Urinary bladder (tissue), 3 donors: ENCODE measurements at regions not wholly inside any gene's neighbourhood (a gene's known extent, or its start where the extent isn't known, plus 50 kb on each side); places are given as distances from the start of the nearest gene placed in this dataset.
"Not testable (repeated sequence)": the region's sequence is repeated elsewhere in the genome, so short reads cannot be mapped to it uniquely, and the experiment has no call there.

ENCODE experiments used
- DNase-seq: peaks from one replicate; pipeline ENCODE4 v3.0.0-alpha.2; 2015; ENCODE audit errors: extremely low spot score
- H3K27ac ChIP-seq: one replicate; pipeline ENCODE4 v1.5.1; 2013; ENCODE audit warnings: low read depth, mild to moderate bottlenecking, moderate library complexity
- H3K36me3 ChIP-seq: one replicate; pipeline ENCODE4 v1.6.1; 2013; ENCODE audit warnings: mild to moderate bottlenecking, moderate library complexity; ENCODE audit not compliant: insufficient read depth
- H3K4me1 ChIP-seq: one replicate; pipeline ENCODE4 v1.6.1; 2013; ENCODE audit warnings: mild to moderate bottlenecking, moderate library complexity; ENCODE audit not compliant: insufficient read depth
- H3K4me3 ChIP-seq: one replicate; pipeline ENCODE4 v1.5.1; 2013; ENCODE audit warnings: low read depth, low read length
- WGBS: extraction: QIAGEN DNeasy Blood & Tissue Kit; methylation state at CpG from one replicate; pipeline ENCODE4 v1.1.7; 2013; 5-methylcytosine and 5-hydroxymethylcytosine counted together
- donor health status: healthy with polysubstance abuse.
- donor health status: healthy.

- H3K4me1 ChIP-seq, result no peaks in the 10 kb centered on the region
- 60% methylated on average over 5 of the region's 5 CpGs for WGBS
- DNase-seq, result no peak
- no peak overlapping the region for H3K27ac ChIP-seq
- no peak overlapping the region for H3K4me3 ChIP-seq
- no peaks in the 10 kb centered on the region for H3K36me3 ChIP-seq
Observed at GRCh38 chr7:145168427-145168826, 332.6 kb upstream of the TPK1 start.

GRCh38 chr7:145156834-145157233 lies 321.0 kb upstream of the TPK1 start:
- H3K4me3 ChIP-seq, result no peak overlapping the region
- no peak for DNase-seq
- WGBS, result 18% methylated on average over 1 of the region's 1 CpG
- H3K36me3 ChIP-seq, result no peaks in the 10 kb centered on the region
- H3K27ac ChIP-seq, result no peak overlapping the region
- no peaks in the 10 kb centered on the region for H3K4me1 ChIP-seq

DNA sequence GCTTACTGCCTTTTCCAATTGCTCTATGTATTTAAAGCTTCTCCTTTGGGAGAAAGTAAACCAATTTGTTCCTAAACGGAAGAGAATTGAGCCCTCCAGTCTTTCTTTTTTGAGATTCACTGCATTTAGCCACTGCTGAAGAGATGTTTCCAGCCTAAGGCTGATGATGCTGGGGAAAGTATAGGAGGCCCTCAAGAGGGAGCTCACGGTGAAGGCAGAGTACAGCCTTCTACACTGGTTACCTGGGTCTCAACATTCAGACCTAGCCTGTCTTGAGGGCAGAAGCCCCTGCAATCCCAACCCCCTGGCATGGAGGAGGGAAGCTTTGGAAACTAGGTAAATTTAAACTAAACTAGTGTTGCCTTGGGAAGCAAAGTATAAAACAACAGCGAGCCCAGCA lies 316.7 kb upstream of the TPK1 start:
- no peak for DNase-seq
- Histone ChIP-seq H3K27ac (no peak overlapping the region), H3K4me3 (no peak overlapping the region), H3K4me1 (no peaks in the 10 kb centered on the region), H3K36me3 (no peaks in the 10 kb centered on the region)
- 73% methylated on average over 3 of the region's 3 CpGs for WGBS

DNA sequence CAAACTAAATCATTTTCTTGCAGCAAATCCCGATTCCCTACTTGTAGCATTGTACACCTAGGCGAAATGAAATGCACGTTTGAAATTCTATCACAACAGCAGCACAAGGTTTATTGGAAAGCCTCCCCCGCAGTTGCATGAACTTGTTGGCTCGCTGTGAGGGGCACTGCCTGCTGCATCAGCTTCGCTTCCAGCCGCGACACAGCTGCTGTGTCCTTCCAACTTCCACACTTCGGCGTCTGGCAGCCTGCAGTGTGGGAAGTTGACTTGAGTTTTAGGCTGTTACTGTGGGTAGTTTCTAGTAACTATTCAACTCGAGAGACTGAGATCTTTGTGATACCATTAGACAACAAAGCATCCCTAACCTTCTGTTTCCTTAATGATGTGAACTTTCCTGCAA lies 315.8 kb upstream of the TPK1 start:
- WGBS, result 55% methylated on average over 11 of the region's 11 CpGs
- no peak overlapping the region for H3K4me3 ChIP-seq
- no peak overlapping the region for H3K27ac ChIP-seq
- no peak for DNase-seq
- no peaks in the 10 kb centered on the region for H3K4me1 ChIP-seq
- H3K36me3 ChIP-seq, result no peaks in the 10 kb centered on the region

DNA sequence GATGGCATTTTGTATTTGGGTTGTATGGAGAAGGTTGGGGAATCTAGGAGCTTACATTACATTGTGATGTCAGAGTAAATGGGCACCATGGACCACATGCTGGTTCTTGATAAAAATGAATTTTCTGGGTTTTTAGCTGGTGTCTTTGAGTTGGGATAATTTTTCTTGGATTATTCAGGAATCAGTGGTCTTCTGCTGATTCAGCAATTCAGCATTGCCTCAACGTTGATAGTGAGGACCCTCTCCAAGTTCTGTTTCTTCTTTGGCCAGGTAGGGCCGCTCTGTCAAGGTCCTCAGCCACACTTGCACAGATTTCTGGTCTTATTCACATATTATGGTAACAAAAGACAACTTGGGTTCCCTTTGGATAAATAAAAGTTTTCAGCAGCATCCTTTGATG lies 312.0 kb upstream of the TPK1 start:
- Histone ChIP-seq H3K4me3 (no peak overlapping the region), H3K36me3 (no peaks in the 10 kb centered on the region), H3K4me1 (no peaks in the 10 kb centered on the region), H3K27ac (no peak overlapping the region)
- DNase-seq, result no peak
- 77% methylated on average over 2 of the region's 2 CpGs for WGBS

GRCh38 chr7:145143685-145144084 lies 307.8 kb upstream of the TPK1 start:
- Histone ChIP-seq H3K4me1 (no peaks in the 10 kb centered on the region), H3K36me3 (no peaks in the 10 kb centered on the region), H3K27ac (no peak overlapping the region), H3K4me3 (no peak overlapping the region)
- no peak for DNase-seq
- WGBS, result 54% methylated on average over 5 of the region's 5 CpGs

DNA sequence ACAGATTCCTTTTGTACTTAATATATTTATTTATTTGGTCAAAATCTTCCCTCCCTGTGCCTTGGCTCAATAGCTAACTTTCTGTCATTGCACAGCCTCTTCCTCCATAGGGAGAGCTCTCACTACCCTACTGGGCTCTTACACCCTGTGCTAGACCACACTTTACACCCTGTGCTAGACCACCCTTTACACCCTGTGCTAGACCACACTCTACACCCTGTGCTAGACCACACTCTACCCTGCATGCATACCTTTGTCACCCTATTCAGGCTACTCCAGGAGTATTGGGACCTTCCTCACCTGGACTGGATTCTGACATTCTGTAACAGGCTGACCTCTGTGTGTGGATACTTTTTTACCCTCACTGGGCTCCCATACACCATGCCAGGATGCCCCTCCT lies 298.5 kb upstream of the TPK1 start:
- no peak overlapping the region for H3K4me3 ChIP-seq
- no peak for DNase-seq
- H3K27ac ChIP-seq, result no peak overlapping the region
- no peaks in the 10 kb centered on the region for H3K4me1 ChIP-seq
- H3K36me3 ChIP-seq, result no peaks in the 10 kb centered on the region

GRCh38 chr7:145123502-145123901 lies 287.6 kb upstream of the TPK1 start:
- H3K4me3 ChIP-seq, result no peak overlapping the region
- H3K36me3 ChIP-seq, result no peaks in the 10 kb centered on the region
- DNase-seq, result no peak
- WGBS, result 87% methylated on average over 2 of the region's 2 CpGs
- H3K4me1 ChIP-seq, result no peaks in the 10 kb centered on the region
- no peak overlapping the region for H3K27ac ChIP-seq

- 12% methylated on average over 1 of the region's 1 CpG for WGBS
- no peaks in the 10 kb centered on the region for H3K4me1 ChIP-seq
- no peaks in the 10 kb centered on the region for H3K36me3 ChIP-seq
- no peak overlapping the region for H3K27ac ChIP-seq
- H3K4me3 ChIP-seq, result no peak overlapping the region
- DNase-seq, result no peak
Observed at GRCh38 chr7:145106001-145106400, 270.1 kb upstream of the TPK1 start.

DNA sequence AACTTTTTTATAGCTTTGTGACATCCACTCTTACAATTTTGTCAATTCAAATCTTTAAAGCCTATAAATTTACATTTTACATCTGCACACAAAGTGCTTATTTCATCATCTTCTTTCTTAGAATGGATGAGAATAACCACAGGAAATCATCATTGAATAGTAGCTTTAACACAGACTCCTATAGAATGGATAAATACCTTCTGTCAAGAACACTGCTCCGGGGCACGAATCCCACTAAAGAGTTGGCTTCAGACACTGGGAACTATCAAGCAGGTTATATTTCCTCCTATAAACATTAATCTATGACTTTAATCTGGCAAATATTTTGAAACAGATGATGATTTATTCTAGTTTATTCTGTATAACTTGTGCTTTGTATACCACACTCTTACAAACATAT lies 269.7 kb upstream of the TPK1 start:
- Histone ChIP-seq H3K27ac (no peak overlapping the region), H3K36me3 (no peaks in the 10 kb centered on the region), H3K4me3 (no peak overlapping the region), H3K4me1 (no peaks in the 10 kb centered on the region)
- no peak for DNase-seq
- WGBS, result 25% methylated on average over 2 of the region's 2 CpGs

DNA sequence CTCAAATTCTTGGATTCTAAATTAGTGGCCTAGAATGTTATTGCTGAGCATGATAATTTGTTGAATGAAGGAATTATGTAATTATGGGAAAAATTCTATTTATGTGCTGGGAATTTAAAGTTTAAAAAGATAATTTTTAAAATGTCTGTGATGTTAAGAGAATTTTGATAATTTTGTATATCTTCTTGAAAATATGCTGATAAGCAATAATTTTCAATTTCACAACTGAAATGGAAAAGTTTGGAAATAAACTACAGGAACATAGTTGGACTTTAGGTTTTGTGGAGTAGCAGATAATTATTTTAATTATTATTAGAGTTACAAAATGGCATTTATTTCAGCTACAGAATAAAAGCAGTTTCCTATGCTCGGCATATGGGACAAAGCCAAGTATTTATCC lies 268.5 kb upstream of the TPK1 start:
- Histone ChIP-seq H3K4me1 (no peaks in the 10 kb centered on the region), H3K27ac (no peak overlapping the region), H3K36me3 (no peaks in the 10 kb centered on the region), H3K4me3 (no peak overlapping the region)
- WGBS, result 79% methylated on average over 1 of the region's 1 CpG
- no peak for DNase-seq

DNA sequence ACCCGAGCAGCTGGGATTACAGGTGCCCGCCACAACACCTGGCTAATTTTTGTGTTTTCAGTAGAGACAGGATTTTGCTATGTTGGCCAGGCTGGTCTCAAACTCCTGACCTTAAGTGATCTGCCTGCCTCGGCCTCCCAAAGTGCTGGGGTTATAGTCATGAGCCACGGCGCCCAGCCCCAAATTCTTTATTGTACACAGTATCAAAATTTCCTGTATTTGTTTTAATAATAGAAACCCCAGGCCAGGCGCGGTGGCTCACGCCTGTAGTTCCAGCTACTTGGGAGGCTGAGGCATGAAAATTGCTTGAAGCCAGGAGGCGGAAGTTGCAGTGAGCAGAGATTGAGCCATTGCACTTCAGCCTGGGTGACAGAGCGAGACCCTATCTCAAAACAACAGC lies 266.3 kb upstream of the TPK1 start:
- H3K36me3 ChIP-seq, H3K27ac ChIP-seq, H3K4me3 ChIP-seq, DNase-seq, H3K4me1 ChIP-seq: not testable (repeated sequence)
- 97% methylated on average over 10 of the region's 10 CpGs for WGBS

- no peak for DNase-seq
- no peak overlapping the region for H3K4me3 ChIP-seq
- 36% methylated on average over 4 of the region's 4 CpGs for WGBS
- H3K27ac ChIP-seq, result no peak overlapping the region
- H3K36me3 ChIP-seq, result no peaks in the 10 kb centered on the region
- H3K4me1 ChIP-seq, result no peaks in the 10 kb centered on the region
Observed at GRCh38 chr7:145092766-145093165, 256.9 kb upstream of the TPK1 start.

GRCh38 chr7:145088111-145088745 lies 252.4 kb upstream of the TPK1 start:
- 33% methylated on average over 3 of the region's 3 CpGs for WGBS
- Histone ChIP-seq H3K4me3 (no peak overlapping the region), H3K36me3 (no peaks in the 10 kb centered on the region), H3K4me1 (no peaks in the 10 kb centered on the region), H3K27ac (no peak overlapping the region)
- no peak for DNase-seq
